NOMO-1 treated with dmso at 0.1 percent for 144 hours (cell line): ENCODE measurements at regions not wholly inside any gene's neighbourhood (a gene's known extent, or its start where the extent isn't known, plus 50 kb on each side); places are given as distances from the start of the nearest gene placed in this dataset.

Source experiments
- DNase-seq: peaks from one replicate; lab custom pipeline; 2025; ENCODE audit not compliant: unreplicated experiment; lab: John Stamatoyannopoulos, UW

GRCh38 chr4:17068891-17069290, 170.4 kb upstream of the LDB2 start:
- no peak for DNase-seq

DNA sequence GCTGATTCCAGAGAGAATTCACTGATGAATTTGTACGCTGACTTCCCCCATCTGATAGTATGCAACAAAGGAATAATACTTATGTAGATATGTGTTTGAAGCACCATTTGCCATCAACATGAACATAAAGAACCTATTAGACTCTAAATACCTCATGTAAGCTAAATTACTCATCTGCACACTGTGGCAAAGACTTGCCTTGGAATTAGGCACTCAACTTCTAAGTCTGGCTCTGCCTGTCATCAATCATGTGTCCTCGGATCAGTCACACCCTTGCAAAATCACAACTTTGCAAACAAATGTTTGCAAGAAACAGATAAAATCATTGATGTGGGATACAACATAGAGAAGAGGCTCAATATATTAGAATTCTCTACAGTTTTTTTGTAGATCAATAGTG, 169.9 kb upstream of the LDB2 start:
- no peak for DNase-seq

GRCh38 chr4:17066972-17067371, 168.5 kb upstream of the LDB2 start:
- no peak for DNase-seq

DNA sequence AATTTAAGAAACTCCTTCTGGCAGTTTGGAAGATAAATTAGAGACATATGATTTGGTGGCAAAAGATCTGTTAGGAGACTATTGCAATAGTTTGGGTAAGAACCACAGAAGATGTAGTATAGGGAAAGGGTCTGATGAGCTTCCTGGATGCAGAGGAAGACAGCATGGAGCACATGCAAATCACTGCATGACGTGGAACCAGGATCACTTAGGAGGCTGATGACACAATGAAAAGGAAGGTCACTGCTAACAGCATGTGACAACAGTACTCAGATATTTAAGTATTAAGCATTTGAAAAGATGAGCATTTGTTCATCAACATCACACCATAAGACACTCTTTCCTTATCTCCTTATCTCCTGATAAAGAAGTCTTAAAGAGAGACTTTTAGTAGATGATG, 167.8 kb upstream of the LDB2 start:
- no peak for DNase-seq

DNA sequence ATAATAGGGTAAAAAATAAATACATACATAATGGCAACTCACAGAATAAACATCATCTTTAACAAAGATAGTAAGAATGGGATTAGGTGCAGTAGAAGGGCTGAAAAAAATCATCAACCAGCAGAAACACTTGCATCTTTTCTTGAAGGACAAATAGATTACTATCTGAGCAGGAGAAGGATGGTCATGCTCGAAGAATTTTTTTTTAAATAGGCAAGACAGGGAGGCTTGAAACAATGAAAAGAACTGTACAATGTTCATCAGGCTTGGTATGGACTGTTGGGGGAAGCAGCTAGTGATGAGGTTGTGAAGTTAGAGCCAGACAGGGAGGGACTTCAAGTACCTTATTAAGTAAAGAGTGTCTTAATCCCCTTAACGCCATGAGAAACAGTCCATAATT, 167.4 kb upstream of the LDB2 start:
- no peak for DNase-seq

DNA sequence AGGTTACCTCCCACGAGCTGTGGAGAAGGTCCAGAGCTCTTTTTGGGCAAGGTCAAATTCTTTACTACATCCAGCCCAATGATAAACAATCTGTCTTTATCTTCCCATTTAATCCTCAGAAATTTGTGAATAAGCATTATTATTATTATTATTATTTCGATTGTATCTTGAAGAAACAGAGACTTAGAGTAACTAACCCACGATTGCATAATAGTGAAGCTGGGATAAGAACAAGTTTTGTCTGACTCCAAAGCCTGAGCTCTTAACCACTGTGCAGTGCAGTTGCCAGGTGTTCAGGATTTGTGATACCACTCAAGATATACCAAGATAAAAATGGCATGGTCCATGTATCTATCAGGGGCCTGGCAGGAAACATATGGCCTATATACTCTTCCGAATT, 166.5 kb upstream of the LDB2 start:
- DNase-seq, result no peak

- no peak for DNase-seq
Observed at GRCh38 chr4:17063888-17064287, 165.4 kb upstream of the LDB2 start.

DNA sequence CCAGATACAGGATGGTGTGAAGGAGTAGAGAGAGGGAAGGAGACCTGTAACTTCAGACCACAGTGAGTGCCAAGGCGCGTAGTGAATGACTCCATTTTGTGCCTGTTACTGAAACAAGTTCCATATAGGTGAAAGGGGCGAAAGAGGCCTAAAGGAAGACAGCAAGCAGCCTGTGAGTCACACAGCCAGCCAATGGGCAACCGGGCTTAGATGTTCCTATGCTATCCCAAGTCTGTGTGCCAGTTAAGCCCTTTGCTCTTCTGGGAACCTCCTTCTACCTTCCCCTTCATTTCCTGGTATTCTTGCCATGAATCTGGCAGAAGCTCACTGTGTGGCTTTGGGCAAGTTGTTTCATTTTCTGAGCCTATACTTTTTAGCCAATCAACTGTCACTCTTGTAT, 161.8 kb upstream of the LDB2 start:
- no peak for DNase-seq

- no peak for DNase-seq
Observed at GRCh38 chr4:17058916-17059741, 160.7 kb upstream of the LDB2 start.

DNA sequence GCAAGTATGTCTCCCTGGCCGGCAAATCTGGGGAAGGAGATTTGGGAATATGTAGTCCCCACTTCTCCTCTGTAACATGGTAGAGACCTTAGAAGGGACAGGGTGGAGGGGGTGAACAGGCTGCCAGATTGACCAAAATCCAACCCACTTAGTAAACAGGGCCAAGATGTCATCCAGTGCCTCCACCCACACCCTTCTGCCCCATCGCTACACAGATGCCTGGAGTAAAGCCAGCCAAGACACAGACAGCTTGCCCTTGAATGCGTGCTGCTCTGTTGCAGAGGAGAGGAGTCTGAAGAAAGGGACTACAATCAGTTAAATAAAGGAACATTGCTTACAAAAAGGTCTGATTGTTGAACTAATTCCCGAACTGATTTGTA, 160.1 kb upstream of the LDB2 start:
- no peak for DNase-seq

- DNase-seq, result no peak
Observed at GRCh38 chr4:17057035-17057434, 158.6 kb upstream of the LDB2 start.

DNA sequence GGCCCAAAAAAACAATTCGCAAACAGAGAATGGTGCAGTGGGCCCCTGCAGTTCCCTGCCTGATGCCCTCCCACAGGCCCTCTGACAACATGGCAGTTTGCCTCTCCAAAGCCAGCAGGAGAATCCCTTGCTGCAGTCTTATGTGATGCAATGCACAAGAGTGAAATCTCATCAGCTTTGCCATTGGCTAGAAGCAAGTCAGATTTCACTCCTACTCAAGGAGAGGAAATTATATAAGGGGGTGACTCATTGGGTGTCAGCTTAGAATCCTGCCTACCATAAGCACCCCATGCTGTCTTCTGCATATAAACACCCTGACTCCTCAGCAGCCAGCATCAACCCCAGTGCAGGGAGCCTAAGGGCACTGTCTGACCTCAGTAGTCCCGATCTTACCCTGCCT, 157.3 kb upstream of the LDB2 start:
- DNase-seq, result no peak

- no peak for DNase-seq
Observed at GRCh38 chr4:17045866-17046265, 147.4 kb upstream of the LDB2 start.

DNA sequence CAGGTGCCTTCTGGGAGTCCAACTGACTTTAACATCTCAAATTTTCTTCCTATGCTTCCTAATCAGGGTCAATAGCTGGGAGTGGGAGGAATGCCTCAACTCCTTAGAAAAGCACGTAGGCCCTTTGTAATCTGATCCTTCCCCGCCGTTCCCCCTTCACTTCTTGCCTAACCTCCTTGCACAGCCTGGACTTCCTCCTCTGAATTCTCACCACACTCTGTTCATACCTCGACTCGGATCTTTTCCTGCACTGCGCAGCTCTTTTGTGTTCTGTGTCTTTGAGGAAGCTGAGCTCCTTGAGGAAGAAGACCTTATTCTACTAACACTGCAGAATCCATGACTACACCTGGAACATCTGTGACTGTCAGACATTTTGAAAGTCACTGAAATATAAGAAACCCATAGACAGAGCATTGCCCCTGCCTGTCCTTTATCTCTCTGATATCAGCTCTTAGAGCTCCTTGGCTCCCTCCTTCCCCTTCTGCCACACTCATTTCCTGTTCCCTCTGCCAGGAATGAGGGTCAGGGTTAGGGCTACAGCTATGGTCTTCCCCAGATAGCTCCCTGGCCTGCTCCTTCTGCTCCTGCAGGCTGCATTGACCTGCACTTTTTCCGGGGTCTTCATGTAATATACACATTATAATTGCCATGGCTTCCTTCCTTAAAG, 140.2 kb upstream of the LDB2 start:
- no peak for DNase-seq

DNA sequence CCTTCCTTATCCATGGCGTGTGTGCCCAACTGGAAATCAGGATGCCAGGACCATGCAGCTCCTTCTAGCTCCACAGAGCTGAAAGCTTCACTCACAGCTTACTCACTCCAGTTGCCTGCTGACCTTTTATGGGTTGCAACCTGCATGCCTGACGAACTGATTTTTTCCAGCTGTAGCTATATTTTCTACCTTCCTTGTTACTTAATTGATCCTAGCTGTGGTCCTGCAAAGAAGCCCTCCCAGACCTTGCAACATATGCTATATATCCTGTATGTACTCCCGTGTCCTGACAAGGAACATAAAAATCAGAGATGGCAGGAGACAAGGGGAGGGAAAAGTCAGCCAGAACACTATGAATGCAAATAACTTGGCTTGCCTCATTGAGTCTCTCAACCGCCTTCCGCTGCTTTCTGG, 135.3 kb upstream of the LDB2 start:
- no peak for DNase-seq

DNA sequence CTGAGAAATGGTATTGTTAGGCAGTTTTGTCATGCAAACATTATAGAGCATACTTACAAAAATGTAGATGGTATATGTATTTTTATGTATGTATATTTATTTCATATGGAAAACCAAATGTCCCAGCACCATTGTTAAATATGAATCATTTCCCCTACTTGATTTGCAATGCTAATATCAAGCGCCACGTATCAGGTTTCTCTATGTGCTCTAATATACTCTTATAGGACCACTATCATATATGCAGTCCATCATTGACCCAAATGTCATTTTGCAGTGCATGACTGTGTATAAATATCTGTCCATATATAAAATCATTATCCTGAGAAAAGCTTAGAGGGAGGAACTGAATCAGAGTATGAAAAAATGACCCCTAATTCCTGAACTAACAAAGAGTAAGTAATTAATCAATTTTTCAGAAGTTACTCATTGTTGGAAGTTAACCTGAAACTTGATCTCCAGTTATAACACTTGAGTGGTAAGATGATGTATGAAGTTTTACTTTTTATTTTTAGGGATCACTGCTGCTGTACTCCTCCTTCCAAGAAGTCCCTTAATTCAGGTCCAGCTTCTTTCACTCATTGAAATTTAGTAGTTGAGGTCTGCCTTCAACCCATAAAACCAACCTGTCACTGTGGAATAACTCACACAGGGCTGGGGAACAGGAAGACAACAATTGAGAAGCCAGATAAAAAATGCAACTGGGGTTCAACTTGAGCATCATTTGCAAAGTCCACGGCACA, 134.8 kb upstream of the LDB2 start:
- no peak for DNase-seq

GRCh38 chr4:17030543-17030942, 132.1 kb upstream of the LDB2 start:
- DNase-seq, result no peak

GRCh38 chr4:17029964-17030363, 131.5 kb upstream of the LDB2 start:
- no peak for DNase-seq

DNA sequence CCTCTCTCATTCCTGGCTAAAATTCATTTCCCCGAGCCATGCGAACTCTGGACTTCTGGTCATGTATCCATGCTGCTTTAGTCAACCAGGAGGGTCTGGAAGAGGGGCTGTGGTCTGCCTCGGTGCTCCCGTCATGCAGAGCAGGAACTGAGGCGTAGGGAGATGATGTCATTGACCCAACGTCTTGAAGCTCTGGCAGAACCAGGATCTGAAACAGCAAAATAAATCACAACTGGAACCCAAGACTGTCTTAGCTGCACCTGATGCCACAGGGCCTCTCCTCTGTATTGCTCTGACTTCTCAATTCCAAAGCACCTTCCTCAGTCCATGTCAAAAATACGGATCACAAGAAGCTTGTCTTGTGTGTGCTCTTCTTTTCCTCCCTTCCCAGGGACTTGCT, 131.0 kb upstream of the LDB2 start:
- no peak for DNase-seq

DNA sequence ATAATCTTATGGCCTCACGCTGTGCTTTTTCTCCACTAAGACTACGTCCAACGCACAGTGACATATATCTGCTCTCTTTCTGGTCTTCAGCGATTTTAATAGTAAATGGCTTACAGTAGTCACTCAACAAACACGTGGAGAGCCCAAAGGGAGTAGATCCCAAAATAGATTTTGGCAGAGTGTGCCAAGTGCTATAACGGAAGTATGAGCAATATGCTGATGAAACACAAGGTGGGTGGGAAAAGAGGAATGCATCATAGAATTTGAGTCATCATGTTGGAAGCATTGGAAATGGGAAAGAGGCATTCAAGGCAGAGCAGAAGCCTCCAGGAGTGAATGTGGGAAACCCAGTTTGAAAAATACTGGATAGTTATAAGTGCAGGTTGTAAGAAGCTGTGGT, 129.1 kb upstream of the LDB2 start:
- no peak for DNase-seq

- no peak for DNase-seq
Observed at GRCh38 chr4:17024425-17024824, 126.0 kb upstream of the LDB2 start.

DNA sequence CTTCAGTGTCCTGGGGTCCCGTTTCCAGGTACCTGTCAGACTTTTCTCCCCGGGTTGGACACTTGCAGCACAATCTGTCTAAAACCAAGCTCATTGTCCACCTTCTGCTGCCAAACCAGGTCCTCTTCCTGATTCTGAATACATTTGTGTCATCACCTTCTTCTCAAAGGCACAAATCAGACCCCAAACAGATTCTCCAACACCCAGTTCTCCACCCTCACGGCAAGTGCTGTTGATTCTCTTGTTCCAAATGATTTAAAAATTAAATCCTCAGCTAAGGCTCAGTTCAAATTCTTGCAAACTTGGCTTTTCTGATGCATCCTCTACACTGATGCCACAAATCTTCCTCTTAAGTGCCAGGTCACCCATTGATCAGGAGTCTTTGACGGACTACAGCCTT, 122.5 kb upstream of the LDB2 start:
- DNase-seq, result no peak
